Activated CD8-positive, alpha-beta T cell treated with anti-CD3 and anti-CD28 coated beads for 36 hours (primary cell): ENCODE measurements at regions not wholly inside any gene's neighbourhood (a gene's known extent, or its start where the extent isn't known, plus 50 kb on each side); places are given as distances from the start of the nearest gene placed in this dataset.
"Not testable (repeated sequence)": the region's sequence is repeated elsewhere in the genome, so short reads cannot be mapped to it uniquely, and the experiment has no call there.

Experiments
- ATAC-seq: fragments of 200-7000 bp; cut with Tn5 transposase; one replicate; pipeline ENCODE4 v1.10.0; 2021; ENCODE audit warnings: mild to moderate bottlenecking, moderate library complexity
- CTCF ChIA-PET: fragments of 350-600 bp; sonication (Branson Sonifier 250); formaldehyde crosslinking; loops from one replicate; lab custom pipeline; 2021; ENCODE audit warnings: antibody characterized with exemption; lab: Charles Lee
- POLR2A ChIA-PET: fragments of 350-600 bp; sonication (Branson Sonifier 250); formaldehyde crosslinking; loops from one replicate; lab custom pipeline; 2021; ENCODE audit warnings: antibody characterized with exemption; lab: Charles Lee
- DNase-seq: peaks from one replicate; pipeline ENCODE4 v3.0.0-alpha.2; 2020
- H3K27ac Mint-ChIP-seq: one replicate; pipeline ENCODE4 v1.8.0; 2021; ENCODE audit warnings: mild to moderate bottlenecking, mixed read lengths
- H3K27me3 Mint-ChIP-seq: one replicate; pipeline ENCODE4 v1.8.0; 2021; ENCODE audit warnings: mixed read lengths
- H3K36me3 Mint-ChIP-seq: one replicate; pipeline ENCODE4 v1.8.0; 2021; ENCODE audit warnings: low read depth, mixed read lengths
- H3K4me1 Mint-ChIP-seq: one replicate; pipeline ENCODE4 v1.8.0; 2021; ENCODE audit warnings: low read depth, mixed read lengths
- H3K4me3 Mint-ChIP-seq: one replicate; pipeline ENCODE4 v1.8.0; 2021; ENCODE audit warnings: mild to moderate bottlenecking, moderate library complexity, mixed read lengths
- H3K9me3 Mint-ChIP-seq: one replicate; pipeline ENCODE4 v1.8.0; 2021; ENCODE audit warnings: mixed read lengths
- intact Hi-C: fragments of 100-400 bp; cut with micrococcal nuclease; formaldehyde crosslinking; loops from one replicate; pipeline ENCODE4 v1.10.0; 2022
- TF ChIP-seq, protein P1 (sequence below): fragments of 200-600 bp; IDR thresholded peaks from one replicate; pipeline ENCODE4 v1.8.0; 2022; ENCODE audit warnings: antibody characterized with exemption, mild to moderate bottlenecking

DNA sequence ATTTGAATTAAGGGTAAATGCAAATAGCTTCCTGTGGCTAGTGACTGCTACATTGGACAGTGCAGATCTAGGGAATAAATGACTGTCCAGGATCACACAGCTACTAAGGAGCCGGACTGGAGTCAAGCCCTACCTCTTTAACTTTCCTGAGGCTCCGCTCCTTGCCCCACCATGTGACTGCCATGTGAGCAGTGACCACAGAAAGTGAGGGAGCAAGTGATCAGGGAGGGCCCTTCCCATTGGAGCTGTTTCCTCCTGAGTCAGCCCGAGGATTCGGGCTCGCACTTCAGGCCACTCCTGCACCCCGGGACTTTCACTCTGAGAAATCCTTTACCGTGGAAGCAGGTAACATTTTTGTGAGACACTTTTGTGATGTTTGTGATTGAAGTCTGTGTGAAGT is 198.0 kb downstream of the ANKRD30B start:
- H3K4me3 Mint-ChIP-seq, result no peak overlapping the region
- DNase-seq, result no peak
- no peaks in the 10 kb centered on the region for H3K27me3 Mint-ChIP-seq
- no peak overlapping the region for H3K27ac Mint-ChIP-seq
- POLR2A ChIA-PET, result no interaction called here
- H3K9me3 Mint-ChIP-seq, result no peaks in the 10 kb centered on the region
- no peaks in the 10 kb centered on the region for H3K4me1 Mint-ChIP-seq
- ATAC-seq, result no peak
- CTCF ChIA-PET, result no interaction called here
- no peaks in the 10 kb centered on the region for H3K36me3 Mint-ChIP-seq
- intact Hi-C loops, result no loop called here
- TF ChIP-seq, protein P1, sequence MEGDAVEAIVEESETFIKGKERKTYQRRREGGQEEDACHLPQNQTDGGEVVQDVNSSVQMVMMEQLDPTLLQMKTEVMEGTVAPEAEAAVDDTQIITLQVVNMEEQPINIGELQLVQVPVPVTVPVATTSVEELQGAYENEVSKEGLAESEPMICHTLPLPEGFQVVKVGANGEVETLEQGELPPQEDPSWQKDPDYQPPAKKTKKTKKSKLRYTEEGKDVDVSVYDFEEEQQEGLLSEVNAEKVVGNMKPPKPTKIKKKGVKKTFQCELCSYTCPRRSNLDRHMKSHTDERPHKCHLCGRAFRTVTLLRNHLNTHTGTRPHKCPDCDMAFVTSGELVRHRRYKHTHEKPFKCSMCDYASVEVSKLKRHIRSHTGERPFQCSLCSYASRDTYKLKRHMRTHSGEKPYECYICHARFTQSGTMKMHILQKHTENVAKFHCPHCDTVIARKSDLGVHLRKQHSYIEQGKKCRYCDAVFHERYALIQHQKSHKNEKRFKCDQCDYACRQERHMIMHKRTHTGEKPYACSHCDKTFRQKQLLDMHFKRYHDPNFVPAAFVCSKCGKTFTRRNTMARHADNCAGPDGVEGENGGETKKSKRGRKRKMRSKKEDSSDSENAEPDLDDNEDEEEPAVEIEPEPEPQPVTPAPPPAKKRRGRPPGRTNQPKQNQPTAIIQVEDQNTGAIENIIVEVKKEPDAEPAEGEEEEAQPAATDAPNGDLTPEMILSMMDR, result no peak

GRCh38 chr18:14946741-14947470 is 198.9 kb downstream of the ANKRD30B start:
- CTCF ChIA-PET, POLR2A ChIA-PET, H3K4me3 Mint-ChIP-seq, H3K27ac Mint-ChIP-seq, H3K9me3 Mint-ChIP-seq, H3K4me1 Mint-ChIP-seq, intact Hi-C loops, H3K36me3 Mint-ChIP-seq, ATAC-seq, DNase-seq, H3K27me3 Mint-ChIP-seq: not testable (repeated sequence)

DNA sequence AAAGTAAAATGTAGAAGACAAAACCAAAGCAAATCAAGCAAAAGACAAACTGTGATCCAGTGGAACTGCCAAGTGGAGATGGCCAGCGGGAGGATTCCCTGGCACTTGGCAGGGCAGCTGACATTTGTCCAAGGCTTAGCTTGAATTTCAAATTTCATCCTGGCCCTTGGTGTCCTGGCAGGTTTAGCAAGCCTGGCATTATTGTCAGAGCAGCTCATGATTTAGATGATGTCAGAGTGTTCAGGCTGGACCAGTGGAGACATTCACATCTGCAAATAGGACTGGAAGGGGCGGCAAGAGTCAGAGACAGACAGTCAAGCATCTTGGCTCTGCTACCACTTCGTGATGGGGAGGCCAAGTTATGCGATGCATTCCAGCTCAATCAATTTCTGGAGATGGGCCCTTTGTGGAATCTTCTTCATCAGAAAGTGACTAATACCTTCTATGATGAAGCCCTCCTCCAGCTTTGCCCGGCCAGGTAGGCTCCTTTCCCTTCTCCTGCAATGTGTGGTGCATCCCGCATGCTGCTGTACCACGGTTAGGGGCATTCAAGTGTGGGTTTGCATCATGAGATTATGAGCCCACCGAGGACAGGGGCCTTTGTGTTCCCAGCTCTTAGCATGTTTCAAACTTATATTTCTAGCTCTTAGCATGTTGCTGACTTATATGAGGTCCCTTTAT is 199.7 kb downstream of the ANKRD30B start:
- DNase-seq (no peak), ATAC-seq (no peak)
- intact Hi-C loops, result no loop called here
- ChIA-PET CTCF (no interaction called here), POLR2A (no interaction called here)
- H3K27me3 Mint-ChIP-seq, result no peaks in the 10 kb centered on the region
- H3K36me3 Mint-ChIP-seq, result no peaks in the 10 kb centered on the region
- H3K9me3 Mint-ChIP-seq, result no peaks in the 10 kb centered on the region
- H3K4me1 Mint-ChIP-seq, result no peaks in the 10 kb centered on the region
- TF ChIP-seq, protein P1, result no peak
- H3K27ac Mint-ChIP-seq, result no peak overlapping the region
- H3K4me3 Mint-ChIP-seq, result no peak overlapping the region

DNA sequence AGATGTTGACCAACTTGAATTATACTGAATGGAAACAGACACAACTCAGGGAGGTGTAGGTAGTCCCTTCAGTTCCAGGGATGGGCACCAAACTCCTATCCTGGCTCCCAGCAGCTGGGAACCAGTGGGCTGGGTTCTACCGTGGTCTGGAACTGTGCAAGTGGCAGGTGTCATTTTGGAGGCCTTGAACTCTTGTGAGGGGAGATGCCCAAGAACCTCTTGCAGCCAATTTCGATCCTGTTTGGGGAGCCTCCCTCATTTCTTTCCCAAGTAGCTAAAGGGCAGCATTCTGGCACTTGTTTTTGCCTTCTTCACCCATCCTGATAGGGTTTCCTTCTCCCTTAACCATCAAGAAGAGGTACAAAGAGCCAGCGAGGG is 200.2 kb downstream of the ANKRD30B start:
- no peak overlapping the region for H3K4me3 Mint-ChIP-seq
- H3K27ac Mint-ChIP-seq, result no peak overlapping the region
- no peaks in the 10 kb centered on the region for H3K4me1 Mint-ChIP-seq
- ChIA-PET CTCF (no interaction called here), POLR2A (no interaction called here)
- no peak for ATAC-seq
- no peaks in the 10 kb centered on the region for H3K9me3 Mint-ChIP-seq
- intact Hi-C loops, result no loop called here
- no peaks in the 10 kb centered on the region for H3K36me3 Mint-ChIP-seq
- H3K27me3 Mint-ChIP-seq, result no peaks in the 10 kb centered on the region
- DNase-seq, result no peak
- TF ChIP-seq, protein P1, result no peak

GRCh38 chr18:14949800-14950664 is 202.1 kb downstream of the ANKRD30B start:
- POLR2A ChIA-PET, result no interaction called here
- TF ChIP-seq, protein P1, result no peak
- CTCF ChIA-PET, result no interaction called here

DNA sequence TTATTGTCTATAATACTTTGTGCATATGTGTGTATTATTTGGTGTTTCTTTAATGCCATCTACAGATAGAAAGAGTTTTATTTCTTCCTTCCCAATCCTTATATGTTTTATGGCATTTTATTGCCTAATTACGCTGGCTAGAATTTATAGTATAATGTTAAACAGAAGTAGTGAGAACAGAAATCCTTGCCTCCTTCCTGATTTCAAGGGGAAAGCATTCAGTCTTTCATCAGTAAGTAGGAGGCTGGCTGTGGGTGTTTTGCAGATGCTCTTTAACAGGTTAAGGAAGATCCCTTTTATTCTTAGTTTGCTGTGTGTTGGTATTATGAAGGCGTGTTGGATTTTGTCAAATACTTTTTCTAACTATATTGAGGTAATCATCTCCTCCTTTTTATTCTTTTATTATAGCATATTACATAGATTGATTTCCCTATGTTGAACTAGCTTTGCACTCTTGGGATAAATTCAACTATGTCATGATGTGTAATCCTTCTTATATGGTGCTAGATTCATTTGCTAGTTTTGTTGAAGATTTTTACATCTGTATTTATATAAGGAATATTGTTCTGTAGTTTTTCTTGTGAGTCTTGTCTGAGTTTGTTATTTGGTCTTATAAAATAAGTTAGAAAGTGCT is 204.6 kb downstream of the ANKRD30B start:
- H3K27ac Mint-ChIP-seq, H3K27me3 Mint-ChIP-seq, H3K9me3 Mint-ChIP-seq, H3K36me3 Mint-ChIP-seq, CTCF ChIA-PET, H3K4me3 Mint-ChIP-seq, ATAC-seq, intact Hi-C loops, H3K4me1 Mint-ChIP-seq, POLR2A ChIA-PET, DNase-seq: not testable (repeated sequence)

More at GRCh38 chr18:14949800-14950664, 202.1 kb downstream of the ANKRD30B start:
- H3K4me1 Mint-ChIP-seq, result no peaks in the 10 kb centered on the region
- no peak overlapping the region for H3K27ac Mint-ChIP-seq
- H3K9me3 Mint-ChIP-seq, result no peaks in the 10 kb centered on the region
- ATAC-seq, result no peak
- H3K36me3 Mint-ChIP-seq, result no peaks in the 10 kb centered on the region
- H3K27me3 Mint-ChIP-seq, result no peaks in the 10 kb centered on the region
- intact Hi-C loops, result no loop called here
- no peak for DNase-seq
- no peak overlapping the region for H3K4me3 Mint-ChIP-seq
